HG03159 (cell line): ENCODE measurements at regions not wholly inside any gene's neighbourhood (a gene's known extent, or its start where the extent isn't known, plus 50 kb on each side); places are given as distances from the start of the nearest gene placed in this dataset.

ENCODE experiments used
- ATAC-seq: cut with Tn5 transposase; IDR thresholded peaks from one replicate; pipeline ENCODE4 v1.9.1; 2021; ENCODE audit warnings: mild to moderate bottlenecking, moderate library complexity; ENCODE audit not compliant: unreplicated experiment

DNA sequence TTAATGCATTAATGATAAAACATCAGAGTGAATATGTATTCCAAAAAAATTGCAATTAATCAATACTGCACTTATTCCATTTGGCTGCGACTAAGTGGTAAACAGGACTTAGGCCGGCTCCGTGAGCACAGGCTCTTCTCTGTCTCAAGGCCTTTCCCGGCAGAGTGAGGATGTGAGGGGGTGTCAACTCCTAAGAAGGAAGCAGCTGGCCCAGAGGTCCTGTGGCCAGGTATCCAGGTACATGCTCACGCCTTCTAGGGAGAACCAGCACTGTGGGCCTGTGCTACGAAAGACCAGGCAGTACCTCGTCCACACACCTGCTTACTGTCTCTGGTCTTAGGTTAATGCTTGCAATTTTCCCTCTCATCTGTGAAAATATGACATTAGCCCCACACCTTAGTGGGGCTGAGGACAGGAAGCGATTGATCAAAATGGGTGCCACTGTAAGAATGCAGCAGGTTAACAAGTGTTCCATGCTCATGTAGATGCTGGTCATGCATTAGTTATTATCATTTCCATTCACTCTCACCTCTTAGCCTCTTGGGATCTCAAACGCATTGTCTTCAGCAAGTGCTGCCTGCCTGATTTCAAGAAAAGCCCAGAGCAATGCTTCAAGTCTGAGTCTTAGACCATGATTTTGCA is 175.3 kb downstream of the ABHD5 start:
- ATAC-seq, result no peak

DNA sequence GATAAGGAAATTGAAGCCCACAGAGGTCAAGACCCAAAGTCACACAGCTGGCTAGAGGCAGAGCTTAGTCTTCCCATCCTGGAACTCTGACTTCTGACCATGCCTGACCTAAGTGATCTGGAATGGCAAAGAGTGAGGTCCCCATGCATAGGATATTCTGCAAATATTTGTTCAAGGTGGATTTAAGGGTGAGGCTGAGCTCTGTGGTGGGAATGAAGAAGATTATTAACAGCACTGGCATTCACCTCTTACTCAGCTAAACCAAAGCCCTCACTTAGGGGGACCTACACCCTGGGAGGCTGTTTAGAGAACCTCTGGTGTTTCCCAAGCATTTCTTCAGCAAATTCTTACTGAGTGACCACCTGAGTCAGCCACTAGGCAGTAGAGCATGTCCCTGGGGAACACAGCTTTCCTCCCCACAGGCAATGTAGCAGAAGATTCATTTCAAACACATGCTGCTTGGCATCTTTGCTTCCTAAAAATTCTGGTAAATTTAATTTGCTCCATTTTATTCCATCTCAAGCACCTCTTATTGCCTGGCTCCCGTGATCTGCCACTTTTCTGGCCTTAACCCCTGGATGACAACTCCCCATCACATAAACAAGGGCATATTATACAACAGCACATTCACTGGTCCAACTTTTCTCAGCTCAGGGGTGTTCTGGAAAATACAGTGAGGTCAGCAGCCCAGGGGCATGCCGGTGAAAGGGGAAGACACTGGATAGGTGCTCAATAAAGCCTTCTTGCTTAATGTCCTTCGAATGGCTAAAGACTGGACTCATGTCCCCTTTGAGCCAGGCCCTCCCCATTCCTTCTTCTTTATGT is 176.0 kb downstream of the ABHD5 start:
- no peak for ATAC-seq

DNA sequence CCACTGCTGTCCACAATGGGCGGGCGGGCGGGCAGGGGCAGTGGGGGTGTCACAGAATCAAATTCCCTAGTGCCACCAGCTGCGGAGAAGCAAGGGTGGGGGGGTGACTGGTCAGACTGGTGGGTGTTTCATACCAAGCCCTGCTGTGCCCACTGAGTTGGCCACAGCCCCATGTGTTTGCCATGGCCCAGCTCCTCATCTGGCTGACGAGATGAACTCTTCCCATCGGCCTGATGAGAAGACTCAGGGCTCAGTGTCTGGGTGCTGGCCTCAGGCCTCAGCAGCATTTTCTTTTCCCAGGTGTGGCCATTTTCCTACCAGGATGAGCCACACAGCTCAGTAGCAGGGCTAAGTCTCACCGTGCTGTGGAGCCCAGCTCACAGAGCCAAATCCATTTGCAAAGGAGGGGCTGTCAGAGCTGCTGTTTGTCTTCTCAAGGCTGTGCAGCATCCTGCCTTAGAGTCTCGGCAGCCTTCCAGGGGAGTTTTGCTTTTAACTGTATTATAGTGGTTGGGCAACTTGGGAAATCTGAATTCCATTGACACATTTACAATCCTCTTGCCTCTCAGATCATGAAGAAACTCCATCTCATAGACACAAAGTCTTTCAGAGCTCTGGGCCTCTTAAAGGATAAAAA is 176.8 kb downstream of the ABHD5 start:
- no peak for ATAC-seq

DNA sequence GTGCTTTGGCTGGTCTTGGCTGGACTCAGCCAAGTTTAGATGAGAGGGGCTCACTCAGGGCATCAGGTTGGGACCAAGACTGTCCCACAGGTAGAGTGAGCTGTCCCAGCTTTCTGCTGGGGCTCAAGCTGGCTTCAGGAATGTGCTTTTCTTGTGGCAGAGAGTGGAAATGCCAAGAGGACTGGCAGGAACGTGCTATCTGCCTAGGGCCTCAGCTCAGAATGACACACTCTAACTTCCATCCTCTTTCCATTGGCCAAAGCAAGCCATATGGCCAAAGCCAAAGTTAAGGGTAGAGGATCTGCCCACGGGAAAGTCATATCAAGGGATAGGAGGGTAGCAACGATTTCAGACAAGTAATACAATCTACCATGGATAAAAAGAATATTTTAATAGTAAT is 178.8 kb downstream of the ABHD5 start:
- no peak for ATAC-seq

DNA sequence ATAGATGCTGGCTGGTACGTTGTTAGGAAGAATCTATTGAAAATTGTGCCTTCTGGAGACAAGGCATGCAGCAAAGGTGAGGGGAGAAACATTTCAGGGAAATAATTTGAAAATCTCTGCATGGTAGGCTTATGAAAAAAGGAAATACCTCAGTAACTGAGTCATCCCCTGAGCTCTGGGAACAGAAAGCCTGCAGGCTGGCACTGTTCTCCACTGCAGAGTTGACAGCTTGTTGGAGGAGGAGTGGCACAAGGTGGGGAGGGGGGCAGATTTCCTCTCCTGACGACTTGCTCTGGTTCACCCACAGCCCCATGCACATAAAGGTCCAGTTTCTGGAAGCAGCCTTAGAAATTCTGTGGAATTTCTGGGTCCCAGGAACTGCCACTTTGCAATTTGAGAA is 179.4 kb downstream of the ABHD5 start:
- ATAC-seq, result no peak

DNA sequence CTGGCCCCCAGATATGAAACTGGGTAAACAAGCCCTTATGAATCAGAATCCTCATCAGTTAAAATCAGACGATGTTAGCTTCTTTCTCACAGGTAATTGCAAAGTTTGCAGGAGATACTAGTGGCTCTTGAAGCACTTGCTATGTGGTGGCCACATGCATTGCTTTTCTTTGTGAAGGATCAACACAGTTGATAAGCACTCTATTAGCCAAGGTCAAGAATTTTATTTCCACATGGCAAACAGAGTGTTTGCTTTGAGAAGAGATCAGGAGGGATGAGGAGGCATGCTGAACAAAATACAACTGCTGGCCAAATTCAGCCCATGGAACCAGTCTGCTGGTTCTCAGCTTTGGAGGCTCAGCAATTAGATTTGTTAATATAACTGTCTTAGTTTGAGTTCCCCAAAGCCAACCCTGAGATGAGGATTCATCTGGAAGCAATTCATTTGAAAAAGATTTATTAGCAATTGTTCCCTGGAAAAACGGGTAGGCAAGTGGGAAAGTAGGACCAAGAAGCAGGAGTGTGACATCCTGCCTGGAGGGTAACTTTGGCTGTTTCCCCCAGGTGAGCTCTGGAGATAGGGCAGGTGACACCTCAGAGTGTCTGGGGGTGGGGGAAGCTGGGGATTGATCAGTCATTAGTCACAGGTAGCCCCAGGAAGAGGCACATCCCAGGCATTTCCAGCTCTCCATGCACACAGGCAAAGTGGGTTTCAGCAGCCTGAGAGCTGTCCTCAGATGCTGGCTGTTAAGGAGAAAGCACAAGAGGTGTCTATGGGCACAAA is 180.3 kb downstream of the ABHD5 start:
- ATAC-seq, result no peak

DNA sequence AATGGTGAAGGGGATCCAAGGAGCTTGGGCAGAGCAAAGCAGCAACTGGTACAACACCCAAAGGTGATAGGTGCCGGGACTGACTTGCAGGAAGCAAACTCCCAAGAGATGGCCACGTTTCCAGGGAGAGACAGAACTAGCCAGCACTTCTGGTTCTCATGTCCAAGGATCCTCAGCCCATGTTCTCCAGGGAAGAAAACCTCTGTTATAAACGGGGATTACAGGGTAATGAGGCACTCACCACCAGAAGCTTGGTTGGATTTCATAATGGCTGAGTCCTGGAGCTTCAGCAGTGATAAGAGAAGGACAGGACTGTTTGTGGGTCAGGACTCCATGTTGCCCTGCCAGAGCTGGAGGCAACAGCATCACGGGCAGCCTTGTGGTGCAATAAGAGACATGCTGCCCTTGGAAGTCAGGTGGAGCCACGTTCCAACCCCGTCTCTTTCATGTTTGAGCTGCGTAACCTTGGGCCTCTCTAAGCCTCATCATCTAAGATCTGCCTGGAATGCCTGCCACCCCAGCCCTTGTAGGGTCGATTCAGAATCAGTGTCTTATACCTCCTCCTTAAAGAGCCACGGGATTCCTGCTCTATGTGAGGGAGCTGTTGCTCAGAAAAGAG is 181.0 kb downstream of the ABHD5 start:
- ATAC-seq, result no peak

DNA sequence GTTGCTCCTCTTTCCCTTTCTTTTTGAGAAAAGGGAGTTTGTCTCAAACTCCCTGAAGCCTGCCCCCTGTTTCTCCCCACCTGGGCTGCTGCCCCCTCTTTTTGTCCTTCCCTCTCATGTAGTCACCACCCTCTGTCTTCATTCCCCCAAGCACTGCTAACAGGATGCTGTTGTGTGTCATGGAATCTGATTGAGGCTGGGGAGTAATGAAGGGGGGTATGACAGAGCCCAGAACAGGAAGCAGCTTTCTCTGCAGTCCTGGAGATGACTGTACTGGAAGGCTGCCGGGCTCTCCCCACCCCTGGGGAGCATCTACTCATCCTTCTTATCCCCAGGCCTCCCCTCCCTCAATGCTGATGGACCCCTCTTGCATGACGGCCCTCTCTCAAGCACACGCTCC is 181.6 kb downstream of the ABHD5 start:
- ATAC-seq, result no peak

DNA sequence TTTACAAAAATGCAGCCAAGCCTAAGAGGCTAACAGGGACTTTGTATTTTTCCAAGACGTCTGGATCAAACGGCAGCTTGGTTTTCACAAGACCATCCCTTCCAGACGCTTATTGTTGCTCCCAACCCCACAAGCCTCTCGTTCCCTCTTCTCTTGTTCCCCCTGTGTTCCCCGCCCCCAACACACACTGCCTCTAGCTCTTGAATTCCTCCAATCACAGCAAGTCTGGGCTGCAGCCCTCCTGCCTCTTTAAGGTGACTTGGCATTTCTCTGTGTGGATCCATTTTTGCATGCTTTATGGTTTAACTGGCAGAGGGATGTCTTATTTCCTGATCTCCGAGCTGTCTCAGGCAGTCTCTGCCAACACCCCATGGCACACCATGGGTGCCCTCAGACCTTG is 182.2 kb downstream of the ABHD5 start:
- ATAC-seq, result no peak

DNA sequence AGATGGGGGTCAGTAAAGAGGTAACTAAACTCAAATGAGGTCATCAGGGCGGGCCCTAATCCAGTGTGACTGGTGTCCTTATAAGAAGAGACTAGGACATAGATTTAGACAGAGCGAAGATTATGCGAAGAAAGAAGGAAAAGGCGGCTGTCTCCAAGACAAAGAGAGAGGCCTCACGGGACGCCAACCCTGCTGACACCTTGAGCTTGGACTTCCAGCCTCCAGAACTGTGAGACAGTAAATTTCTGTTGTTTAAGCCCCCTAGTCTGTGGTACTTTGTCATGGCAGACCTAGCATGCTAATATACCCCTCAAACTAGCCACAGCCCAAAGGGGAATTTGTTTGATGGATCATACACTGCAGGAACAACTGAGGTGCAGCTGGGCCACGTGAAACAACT is 183.0 kb downstream of the ABHD5 start:
- ATAC-seq, result no peak

DNA sequence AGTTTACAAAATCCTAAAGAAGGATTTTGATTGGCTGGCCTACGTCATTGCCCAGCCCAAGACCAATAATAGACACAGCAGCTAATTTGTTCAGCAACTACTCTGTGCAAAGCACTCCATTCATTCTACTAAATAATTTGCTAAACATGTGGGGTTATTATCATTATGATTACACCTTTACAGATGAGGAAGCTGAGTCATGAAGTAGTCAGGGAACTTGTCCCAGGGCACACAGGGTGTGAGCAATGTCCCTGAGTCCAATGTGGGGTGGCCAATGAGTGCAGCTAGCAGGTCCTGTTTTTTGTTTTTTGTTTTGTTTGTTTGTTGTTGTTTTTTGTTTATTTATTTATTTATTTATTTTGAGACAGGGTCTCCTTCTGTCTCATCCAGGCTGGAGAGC is 183.6 kb downstream of the ABHD5 start:
- ATAC-seq, result no peak

DNA sequence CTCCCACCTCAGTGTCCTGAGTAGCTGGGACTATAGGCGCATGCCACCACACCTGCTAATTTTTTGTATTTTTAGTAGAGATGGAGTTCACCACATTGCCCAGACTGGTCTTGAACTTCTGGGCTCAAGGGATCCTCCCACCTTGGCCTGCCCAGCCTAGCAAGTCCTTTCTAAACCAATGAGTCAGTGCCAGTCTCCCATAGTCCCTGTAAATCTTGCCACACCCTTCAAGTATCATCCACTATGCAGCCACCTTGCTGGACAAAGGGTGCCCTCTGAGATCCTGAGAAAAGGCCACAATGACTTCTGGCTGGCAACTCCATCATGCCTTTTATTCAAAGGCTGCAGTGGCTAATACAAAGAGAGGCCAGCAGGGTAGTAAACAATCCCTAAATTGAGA is 184.0 kb downstream of the ABHD5 start:
- ATAC-seq, result no peak

DNA sequence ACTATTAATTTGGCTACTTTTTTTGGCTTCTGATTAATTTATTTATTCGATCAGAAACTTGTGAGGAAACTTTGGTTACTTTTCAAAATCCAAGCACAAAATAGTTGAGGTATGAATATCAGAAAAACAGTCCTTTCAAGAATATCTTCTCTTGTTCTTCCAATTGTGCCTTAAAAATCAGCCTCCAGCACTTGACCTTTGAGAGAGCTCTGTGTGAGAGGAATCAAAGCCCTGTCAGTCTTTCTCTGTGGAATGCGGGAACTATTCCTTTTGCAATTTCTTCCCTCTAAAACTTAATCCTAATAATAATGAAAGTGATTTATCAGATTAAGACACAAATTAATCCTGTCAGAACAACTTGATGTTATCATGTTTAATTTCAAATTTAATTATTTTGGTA is 185.9 kb downstream of the ABHD5 start:
- no peak for ATAC-seq

DNA sequence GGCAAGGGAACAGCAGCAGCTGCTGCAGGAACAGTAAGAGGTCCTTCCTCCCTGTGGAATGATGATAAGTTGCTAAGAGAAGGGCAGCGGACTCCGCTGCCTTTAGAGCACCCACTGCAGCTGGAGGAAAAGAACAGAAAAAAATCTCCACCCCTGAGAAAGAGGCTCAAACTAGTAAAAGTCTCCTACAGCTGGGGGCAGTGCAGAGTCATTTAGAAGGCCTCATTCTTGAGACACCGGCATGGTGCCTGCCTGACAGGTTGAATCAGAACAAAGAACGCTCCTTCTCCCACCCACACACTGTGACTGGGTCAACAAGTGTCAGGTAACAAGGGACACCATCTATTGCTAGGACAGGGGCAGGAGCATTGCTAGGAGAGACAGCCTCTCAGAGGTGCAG is 188.4 kb downstream of the ABHD5 start:
- no peak for ATAC-seq

DNA sequence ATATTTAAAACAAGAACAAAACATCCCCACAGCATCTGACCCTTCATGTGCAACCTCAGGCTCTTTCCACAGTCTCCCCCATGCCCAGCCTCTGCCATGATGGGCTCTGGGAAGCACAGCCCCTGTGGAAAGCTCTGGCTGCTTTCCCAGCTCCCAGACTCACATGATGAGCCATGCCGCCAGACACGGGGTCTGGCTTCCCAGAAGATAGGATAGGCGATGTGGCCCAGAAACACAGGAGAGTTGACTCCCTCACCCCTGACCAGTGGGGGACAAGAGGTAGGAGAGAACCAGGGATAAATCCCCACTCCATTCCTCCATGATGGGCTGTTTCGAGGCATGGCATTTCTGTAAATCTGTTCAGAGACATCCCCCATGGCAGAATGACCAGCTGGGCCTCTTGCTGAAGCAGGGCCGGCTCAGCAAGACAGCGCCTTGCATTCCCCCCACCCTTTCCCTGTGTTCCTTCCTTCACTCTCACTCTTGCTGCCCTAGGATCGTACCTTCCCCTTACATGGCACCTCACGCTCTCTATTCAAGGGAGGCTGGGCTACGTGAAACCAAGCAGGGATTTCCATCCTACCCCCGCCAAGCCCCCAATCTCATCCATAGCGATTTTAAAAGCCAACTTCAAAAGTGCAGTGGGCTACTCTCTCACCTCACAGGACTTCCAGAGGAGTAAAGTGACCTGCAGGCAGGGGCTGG is 192.4 kb downstream of the ABHD5 start:
- no peak for ATAC-seq

DNA sequence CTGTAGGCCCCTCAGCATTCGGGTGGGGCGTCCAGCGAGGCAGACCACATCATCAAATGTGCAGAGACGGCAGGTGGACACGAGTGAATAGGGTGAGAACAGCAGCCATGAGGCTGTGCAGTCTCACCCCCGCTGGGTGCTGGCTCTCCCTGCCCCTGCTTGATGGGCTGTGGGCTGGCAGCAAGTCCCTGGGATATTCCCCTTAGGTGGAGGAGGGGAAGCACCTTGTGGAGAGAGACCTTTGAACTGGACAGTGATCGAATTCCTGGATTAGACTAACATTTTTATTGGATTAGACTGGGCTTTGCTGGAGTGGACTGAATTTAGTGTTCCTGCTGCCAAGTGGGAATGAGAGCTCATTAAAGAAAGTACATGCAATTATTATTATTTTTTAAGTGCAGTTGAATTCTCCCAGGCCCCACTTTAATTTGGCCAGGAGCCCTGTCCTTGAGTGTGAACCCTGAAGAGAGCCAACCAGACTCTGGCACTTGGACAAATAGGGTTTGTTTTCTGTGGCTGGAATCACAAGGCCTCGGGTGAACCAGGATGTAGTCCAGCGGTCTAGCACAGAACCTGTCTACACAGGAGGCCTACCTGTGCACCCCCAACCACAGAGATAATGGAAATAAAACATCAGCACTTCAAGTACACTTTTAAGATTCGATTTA is 193.1 kb downstream of the ABHD5 start:
- ATAC-seq, result no peak

DNA sequence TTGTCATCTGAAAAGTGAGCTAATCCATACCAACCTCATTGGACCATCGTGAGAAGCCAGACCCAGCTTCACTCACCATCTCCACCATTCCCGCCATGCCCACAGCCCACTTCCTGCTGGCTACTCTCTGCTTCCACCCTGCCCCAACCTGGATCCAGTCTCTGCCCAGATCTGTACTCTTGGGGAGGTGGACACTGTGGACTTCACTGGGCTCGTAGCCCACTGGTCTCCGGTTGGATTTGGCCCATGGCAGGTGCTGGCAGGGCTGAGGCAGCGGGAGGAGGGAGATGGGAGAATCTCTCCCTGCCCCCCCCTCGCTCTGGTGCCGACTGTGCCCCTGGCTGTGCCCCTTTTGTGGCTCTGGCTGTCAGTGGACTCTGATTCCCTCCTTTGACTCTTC is 193.8 kb downstream of the ABHD5 start:
- no peak for ATAC-seq

DNA sequence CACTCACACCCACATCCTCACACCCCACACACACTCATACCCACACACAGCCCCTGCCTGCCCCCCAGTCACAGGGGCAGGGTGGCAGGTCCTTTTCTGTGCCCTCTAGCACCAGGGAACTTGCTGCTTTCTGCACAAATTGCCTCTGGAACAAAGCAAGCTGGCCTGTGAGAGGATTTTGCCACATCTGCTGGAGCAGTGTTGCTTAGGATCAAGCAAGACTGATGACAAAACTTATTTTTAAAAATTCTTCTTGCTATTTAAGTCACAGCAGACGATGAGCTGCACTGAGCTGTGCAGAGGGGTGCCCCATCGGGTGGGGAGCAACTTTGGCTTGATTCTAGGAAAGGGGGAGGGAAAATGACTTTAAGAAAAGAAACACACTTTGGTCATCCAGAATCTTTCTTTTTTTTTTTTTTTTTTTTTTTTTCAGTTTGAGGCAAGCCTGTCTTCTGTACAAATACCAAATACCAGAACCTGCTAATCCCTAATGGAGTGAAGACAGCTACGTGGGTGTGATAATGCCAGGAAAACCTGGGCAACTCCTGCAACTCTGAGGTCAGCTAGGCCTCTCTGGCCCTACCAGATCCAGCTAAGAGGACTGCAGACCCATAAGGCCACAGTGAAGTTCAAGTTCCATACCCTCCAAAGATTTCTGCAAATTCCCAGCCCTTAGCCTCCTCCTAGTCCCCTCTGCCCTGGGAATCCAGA is 195.3 kb downstream of the ABHD5 start:
- ATAC-seq, result no peak

DNA sequence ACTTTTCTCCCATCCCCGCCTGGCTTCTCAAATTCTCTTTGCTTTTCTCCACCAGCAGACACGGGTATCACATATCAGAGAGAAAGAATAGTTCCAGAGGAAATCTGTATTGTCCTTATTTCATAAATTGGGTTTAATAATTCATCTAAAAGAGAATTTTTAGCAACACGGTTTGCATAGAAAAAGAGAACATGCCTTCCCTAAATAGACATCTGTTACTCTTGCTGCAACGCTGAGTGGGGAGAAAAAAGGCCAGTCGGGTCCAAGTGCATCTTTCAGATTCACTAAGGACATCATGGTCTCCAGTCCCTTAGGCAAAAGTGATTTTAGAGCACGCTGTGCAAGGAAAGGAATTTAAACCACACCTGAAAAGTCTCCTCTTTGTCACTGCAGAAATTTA is 201.3 kb downstream of the ABHD5 start:
- ATAC-seq, result no peak
